ENCODE measurements at regions not wholly inside any gene's neighbourhood (a gene's known extent, or its start where the extent isn't known, plus 50 kb on each side); places are given as distances from the start of the nearest gene placed in this dataset.

DNA sequence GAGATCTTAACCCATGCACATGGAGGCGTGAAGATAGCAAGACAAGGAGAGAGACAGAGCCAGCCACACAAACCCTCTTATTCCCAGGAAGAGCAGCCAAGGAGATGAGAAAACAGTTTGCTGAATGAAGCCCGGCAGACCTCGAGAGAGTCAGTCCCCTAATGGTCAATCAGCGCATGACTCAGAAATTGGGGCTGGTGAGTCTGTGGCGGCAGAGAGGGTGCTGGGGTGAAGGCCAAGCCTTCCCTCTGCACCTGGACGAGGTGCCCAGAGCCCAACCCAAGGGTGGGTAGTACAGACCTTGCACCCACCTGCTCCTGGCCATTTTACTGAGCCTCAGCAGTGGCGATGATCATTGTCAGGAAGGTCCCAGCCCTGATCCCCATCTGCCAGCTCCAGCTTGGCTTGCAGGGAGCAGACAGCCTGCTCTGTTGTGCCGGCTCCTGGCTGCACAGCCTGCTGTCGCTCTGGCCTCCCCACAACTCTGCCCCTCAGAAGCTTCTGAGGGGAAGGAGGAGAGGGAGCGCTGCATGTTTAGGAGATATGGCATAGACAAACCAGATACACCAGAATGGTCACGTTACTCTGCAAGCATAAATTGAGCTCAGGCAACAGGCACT is 256.6 kb downstream of the RPS24 start:
- DNase-seq (ENCODE audit: low read depth) = no peak
- H3K36me3 ChIP-seq (ENCODE audit: control insufficient read depth, insufficient read depth, low read length) = no peaks in the 10 kb centered on the region
- H3K4me3 ChIP-seq (ENCODE audit: low read depth, low read length) = no peak overlapping the region
- TF ChIP-seq, protein P1, sequence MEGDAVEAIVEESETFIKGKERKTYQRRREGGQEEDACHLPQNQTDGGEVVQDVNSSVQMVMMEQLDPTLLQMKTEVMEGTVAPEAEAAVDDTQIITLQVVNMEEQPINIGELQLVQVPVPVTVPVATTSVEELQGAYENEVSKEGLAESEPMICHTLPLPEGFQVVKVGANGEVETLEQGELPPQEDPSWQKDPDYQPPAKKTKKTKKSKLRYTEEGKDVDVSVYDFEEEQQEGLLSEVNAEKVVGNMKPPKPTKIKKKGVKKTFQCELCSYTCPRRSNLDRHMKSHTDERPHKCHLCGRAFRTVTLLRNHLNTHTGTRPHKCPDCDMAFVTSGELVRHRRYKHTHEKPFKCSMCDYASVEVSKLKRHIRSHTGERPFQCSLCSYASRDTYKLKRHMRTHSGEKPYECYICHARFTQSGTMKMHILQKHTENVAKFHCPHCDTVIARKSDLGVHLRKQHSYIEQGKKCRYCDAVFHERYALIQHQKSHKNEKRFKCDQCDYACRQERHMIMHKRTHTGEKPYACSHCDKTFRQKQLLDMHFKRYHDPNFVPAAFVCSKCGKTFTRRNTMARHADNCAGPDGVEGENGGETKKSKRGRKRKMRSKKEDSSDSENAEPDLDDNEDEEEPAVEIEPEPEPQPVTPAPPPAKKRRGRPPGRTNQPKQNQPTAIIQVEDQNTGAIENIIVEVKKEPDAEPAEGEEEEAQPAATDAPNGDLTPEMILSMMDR (IDR thresholded peaks at IDR 0.05; ENCODE audit: insufficient read depth, low read length, poor library complexity, severe bottlenecking) = no peak
- peaks cover 15% of the 10 kb centered on the region for H3K27me3 ChIP-seq (ENCODE audit: control insufficient read depth, insufficient read depth, low read length)

- Histone ChIP-seq H3K4me3 (ENCODE audit: low read depth, low read length) (no peak overlapping the region), H3K36me3 (ENCODE audit: control insufficient read depth, insufficient read depth, low read length) (no peaks in the 10 kb centered on the region), H3K27me3 (ENCODE audit: control insufficient read depth, insufficient read depth, low read length) (peaks cover 13% of the 10 kb centered on the region)
- TF ChIP-seq, protein P1 (IDR thresholded peaks at IDR 0.05; ENCODE audit: insufficient read depth, low read length, poor library complexity, severe bottlenecking) = no peak
- DNase-seq (ENCODE audit: low read depth) = no peak
Observed at GRCh38 chr10:78291722-78292121, 258.1 kb downstream of the RPS24 start.

GRCh38 chr10:78292250-78292981 is 258.8 kb downstream of the RPS24 start:
- TF ChIP-seq, protein P1 (IDR thresholded peaks at IDR 0.05; ENCODE audit: insufficient read depth, low read length, poor library complexity, severe bottlenecking) = no peak
- DNase-seq (ENCODE audit: low read depth) = no peak
- Histone ChIP-seq H3K4me3 (ENCODE audit: low read depth, low read length) (no peak overlapping the region), H3K27me3 (ENCODE audit: control insufficient read depth, insufficient read depth, low read length) (peaks cover 13% of the 10 kb centered on the region), H3K36me3 (ENCODE audit: control insufficient read depth, insufficient read depth, low read length) (no peaks in the 10 kb centered on the region)

DNA sequence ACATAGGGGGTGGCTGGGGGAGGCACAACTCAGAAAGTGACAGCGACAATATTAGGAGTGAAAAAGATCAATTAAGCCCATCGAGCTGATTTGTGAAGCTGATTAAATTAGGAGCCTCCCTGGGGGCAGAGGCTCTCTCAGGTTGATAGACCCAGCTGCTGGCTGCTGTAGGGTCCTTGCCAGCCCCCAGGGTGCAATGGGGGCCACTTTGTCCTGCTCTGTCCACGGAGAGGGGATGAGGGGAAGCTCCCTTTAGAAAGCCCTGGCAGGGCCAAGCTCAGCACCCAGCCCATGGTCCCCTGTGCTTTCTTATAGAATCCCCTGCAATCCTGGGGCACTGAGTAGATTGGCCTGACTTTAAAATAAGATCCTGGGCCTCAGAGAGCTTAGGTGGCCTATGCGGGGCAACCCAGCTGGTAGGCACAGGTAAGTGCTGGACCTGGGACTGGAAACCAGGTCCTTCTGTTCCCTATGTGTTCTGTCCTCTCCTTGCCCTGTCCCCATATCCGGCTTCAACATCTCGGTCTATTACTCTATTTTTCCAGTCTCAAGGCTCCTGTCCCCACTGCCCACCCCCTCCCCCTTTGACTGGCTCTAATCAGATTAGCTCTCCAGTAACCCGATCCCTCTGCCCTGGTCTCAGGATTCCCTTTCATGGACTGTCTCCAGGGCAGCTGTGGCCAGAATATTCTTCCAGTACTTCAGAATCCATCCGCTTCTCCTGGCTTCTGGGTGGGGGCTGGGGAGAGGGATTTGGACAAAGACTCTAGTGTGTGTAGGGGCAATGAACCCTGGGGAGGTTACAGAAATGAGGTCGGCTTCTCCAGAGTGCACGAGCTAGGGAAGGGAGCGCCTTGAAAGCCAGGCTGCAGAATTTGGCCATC is 259.6 kb downstream of the RPS24 start:
- H3K36me3 ChIP-seq (ENCODE audit: control insufficient read depth, insufficient read depth, low read length) = no peaks in the 10 kb centered on the region

GRCh38 chr10:78295242-78295641 is 261.6 kb downstream of the RPS24 start:
- Histone ChIP-seq H3K4me3 (ENCODE audit: low read depth, low read length) (no peak overlapping the region), H3K36me3 (ENCODE audit: control insufficient read depth, insufficient read depth, low read length) (no peaks in the 10 kb centered on the region), H3K27me3 (ENCODE audit: control insufficient read depth, insufficient read depth, low read length) (peaks cover 5% of the 10 kb centered on the region)
- DNase-seq (ENCODE audit: low read depth) = no peak
- TF ChIP-seq, protein P1 (IDR thresholded peaks at IDR 0.05; ENCODE audit: insufficient read depth, low read length, poor library complexity, severe bottlenecking) = no peak

More for the DNA sequence above, 259.6 kb downstream of the RPS24 start:
- TF ChIP-seq, protein P1 (IDR thresholded peaks at IDR 0.05; ENCODE audit: insufficient read depth, low read length, poor library complexity, severe bottlenecking) = no peak
- DNase-seq (ENCODE audit: low read depth) = no peak
- Histone ChIP-seq H3K27me3 (ENCODE audit: control insufficient read depth, insufficient read depth, low read length) (peaks cover 13% of the 10 kb centered on the region), H3K4me3 (ENCODE audit: low read depth, low read length) (no peak overlapping the region)
